ENCODE measurements at regions not wholly inside any gene's neighbourhood (a gene's known extent, or its start where the extent isn't known, plus 50 kb on each side); places are given as distances from the start of the nearest gene placed in this dataset.
"Not testable (repeated sequence)": the region's sequence is repeated elsewhere in the genome, so short reads cannot be mapped to it uniquely, and the experiment has no call there.

DNA sequence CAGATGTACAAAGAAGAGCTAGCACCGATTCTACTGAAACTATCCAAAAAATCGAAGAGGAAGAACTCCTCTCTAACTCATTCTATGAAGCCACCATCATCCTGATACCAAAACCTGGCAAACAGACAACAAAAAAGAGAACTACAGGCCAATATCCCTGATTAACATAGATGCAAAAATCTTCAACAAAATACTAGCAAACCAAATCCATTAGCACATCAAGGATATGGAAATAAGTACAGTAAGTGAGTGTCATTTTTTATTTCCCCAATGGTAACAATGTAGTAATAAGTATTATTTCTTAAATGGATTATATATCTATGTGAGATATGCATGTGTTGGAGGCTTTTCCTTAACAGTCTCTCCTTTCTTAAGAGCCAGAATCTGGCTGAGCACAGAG, 134.5 kb upstream of the SMLR1 start:
- DNase-seq (no peak), ATAC-seq (no peak)
- intact Hi-C loops (cut with micrococcal nuclease) = no loop called here

DNA sequence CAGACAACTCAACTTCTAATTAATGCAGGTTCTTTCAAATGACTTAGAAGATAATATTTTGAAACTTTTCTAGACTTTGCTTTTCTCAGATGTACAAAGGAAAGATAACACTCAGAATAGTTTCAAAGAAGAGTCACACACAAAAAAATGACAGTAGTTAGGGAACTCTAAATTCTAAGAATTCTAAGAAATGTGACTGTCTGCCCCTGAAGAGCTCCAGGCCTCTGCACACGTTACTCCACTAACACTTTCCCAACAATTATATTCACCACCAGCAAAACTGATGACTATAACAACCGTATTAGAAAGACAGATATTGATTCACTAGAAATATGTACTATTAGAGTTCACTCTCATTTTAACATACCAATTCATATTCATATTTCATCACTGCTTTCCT, 133.3 kb upstream of the SMLR1 start:
- ATAC-seq (no peak), DNase-seq (no peak)
- intact Hi-C loops (cut with micrococcal nuclease) = no loop called here

DNA sequence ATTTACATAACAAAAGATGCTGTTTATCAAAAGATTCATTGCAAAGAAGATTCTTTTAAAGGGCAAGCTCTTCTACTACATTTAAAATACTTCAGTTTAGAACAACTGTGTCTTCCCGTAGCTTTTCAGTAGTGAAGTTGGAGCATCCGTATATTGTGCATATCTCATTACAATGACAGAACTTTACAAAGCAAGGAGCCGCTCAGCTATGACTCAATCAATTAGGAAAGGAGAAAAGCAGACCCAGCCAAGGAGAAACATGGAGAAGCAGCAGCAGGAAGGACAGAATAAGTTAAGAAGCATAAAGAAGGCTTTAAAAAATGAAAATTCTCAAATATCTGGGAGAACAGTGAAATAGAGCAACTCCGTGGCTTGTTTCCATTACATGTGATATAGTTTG, 132.6 kb upstream of the SMLR1 start:
- intact Hi-C loops (cut with micrococcal nuclease) = no loop called here
- ATAC-seq = no peak
- no peak for DNase-seq

DNA sequence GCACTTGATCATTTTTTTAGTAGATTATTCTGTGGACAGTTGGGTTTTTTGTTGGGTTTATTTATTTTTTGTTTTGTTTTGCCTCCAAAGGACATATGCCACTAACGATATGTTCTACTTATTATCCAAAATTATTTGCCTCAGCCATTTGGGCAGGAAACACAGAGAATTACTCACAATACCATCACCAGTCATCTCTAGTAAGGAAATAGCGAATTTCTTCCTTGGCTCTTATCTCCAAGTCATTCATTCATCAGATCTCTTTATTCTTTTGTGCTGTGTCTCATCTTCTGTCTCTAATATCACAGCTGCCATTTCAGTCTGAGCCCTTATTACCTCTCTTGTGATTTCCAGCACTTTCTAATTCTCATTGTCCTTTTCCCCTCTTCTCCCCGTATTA, 130.4 kb upstream of the SMLR1 start:
- no peak for DNase-seq
- no peak for ATAC-seq
- intact Hi-C loops (cut with micrococcal nuclease) = no loop called here

DNA sequence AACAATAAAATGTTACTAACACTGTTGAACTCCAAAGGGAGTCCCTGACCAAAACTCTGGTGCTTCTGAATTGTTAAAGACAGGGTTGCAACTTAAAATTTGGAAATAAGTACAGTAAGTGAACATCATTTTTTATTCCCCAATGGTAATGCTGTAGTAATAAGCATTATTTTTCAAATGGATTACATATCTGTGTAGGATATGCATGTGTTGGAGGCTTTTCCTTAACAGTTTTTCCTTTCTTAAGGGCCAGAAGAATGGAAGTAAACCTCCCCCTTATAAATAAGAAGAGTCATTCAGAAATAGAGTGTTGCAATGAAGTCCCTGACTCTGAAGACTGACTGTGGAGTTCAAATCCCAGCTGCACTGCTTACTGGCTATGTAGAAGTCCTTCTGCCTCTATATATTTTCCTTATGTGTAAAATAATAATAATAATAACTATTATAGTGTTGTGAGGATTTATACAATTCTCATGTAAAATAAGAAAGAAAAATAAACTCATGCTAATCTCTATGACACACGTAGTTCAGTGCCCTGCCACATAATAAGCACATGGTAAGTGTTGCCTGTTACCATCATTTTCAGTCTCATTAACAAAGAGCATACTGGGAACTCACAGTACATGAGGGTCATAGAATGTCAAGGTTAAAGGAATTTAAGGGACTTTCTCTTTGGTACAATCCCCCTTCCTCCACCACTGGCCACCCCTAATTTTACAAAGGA, 129.8 kb upstream of the SMLR1 start:
- intact Hi-C loops (cut with micrococcal nuclease) = no loop called here
- ATAC-seq (no peak), DNase-seq (no peak)

DNA sequence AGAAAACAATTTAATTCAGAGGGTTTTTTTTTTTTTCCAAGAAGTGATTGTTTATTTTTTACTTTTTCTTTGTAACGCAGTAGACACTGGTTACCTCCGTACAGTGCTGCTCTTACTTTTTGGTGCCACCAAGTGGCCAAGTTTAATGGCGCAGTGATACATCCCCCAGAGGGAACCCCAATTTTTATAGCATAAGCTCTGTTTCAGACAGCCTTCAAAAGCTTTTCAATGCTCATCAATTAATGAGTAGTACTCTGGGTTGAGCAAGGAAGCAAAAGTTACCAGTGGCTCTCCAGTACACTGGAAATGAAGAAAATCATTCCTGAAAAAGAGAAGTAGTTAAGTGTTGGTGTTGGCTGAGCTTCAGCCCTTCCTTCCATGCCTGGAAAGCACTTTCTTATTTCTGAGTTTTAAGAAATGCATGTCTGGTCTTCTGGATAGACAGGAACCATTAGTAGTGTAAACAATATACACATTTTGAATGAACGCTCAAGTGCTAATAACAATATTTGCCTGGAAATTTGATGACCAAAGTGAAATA, 129.1 kb upstream of the SMLR1 start:
- DNase-seq = no peak

DNA sequence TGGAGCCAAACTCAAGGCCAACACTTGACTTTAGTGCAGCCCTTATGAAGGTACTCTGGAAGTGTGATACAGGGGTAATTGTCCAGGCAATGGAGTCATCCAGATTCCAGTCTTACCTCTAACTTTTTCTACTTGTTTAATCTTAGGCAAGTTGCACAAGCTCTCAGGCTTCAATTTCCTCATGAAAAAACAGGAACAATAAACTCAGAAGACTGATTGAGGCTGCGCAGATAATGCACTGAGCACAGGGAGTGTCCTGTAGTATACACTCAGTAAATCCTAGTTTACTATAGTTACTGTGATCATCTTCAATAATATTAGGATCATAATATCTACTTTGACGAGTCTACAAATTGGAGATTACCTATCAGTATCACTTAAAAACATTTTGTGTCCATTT, 127.5 kb upstream of the SMLR1 start:
- no peak for DNase-seq
- intact Hi-C loops (cut with micrococcal nuclease) = no loop called here
- ATAC-seq = no peak

More for the DNA sequence above, 129.1 kb upstream of the SMLR1 start:
- intact Hi-C loops (cut with micrococcal nuclease) = no loop called here
- ATAC-seq = peak; percentile 53

DNA sequence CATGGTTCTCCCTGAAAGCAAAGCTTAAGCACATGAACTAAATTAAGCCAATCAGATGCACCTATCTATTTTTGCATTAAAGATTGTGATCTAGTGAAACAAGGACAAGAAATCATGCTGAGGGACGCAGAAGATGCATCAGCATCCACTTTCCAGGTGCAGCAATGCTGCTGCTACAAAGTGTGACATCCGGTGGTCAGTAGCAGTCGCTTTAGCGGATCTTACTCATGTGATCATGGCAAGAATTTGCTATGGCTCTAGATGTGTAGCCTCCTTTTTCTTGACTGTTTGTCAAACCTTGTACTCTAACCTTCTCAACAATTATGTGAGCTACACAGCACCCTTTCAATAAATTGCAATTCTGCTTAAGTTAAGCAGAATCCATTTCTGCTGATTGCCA, 126.8 kb upstream of the SMLR1 start:
- no peak for ATAC-seq
- intact Hi-C loops (cut with micrococcal nuclease) = no loop called here
- DNase-seq = no peak

DNA sequence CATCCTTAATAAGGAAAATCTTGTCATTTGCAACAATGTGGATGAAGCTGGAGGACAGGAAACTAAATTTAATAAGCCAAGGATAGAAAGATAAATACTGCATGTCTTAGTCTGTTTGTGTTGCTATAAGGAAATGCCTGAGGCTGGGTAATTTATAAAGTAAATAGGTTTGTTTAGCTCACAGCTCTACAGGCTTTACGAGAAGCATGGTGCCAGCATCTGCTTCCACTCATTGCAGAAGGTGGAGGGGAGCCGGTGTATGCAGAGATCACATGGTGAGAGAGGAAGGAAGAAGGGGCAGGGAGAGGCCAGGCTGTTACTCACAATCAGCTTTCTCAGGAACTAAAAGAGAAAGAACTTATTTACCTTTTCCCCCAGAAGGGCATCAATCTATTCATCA, 118.9 kb upstream of the SMLR1 start:
- ATAC-seq (no peak), DNase-seq (no peak)
- intact Hi-C loops (cut with micrococcal nuclease) = no loop called here

DNA sequence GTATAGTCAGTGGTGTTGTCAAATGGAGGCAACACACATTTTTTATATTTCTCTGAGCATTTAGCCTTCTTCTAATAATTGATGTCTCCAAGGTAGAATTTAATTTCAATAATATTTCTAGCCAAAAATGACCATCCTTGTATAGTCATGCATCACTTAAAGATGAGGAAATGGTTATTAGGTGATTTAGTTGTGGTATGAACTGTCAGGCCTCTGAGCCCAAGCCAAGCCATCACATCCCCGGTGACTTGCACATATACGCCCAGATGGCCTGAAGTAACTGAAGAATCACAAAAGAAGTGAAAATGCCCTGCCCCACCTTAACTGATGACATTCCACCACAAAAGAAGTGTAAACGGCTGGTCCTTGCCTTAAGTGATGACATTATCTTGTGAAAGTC, 115.6 kb upstream of the SMLR1 start:
- ATAC-seq; DNase-seq; intact Hi-C loops (cut with micrococcal nuclease): not testable (repeated sequence)

DNA sequence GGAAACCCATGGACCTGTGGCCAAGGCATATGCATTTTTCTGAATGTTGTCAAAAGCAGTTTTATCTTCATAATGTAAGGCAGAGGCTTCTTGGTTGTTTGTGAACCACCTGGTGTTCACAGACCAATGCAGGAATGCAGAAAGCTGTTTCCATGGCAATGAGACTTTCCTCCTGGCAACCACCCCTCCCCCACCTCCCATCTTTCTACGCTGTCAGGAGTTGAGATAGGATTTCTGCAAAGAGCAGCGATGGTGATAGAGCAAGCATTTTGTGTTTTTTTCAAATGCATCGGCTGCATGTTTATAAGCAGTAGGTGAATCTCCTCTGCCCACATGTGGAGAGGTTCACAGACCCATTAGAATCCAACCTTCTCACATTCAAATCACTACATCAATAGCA, 114.1 kb upstream of the SMLR1 start:
- intact Hi-C loops (cut with micrococcal nuclease) = no loop called here
- DNase-seq = no peak
- no peak for ATAC-seq

DNA sequence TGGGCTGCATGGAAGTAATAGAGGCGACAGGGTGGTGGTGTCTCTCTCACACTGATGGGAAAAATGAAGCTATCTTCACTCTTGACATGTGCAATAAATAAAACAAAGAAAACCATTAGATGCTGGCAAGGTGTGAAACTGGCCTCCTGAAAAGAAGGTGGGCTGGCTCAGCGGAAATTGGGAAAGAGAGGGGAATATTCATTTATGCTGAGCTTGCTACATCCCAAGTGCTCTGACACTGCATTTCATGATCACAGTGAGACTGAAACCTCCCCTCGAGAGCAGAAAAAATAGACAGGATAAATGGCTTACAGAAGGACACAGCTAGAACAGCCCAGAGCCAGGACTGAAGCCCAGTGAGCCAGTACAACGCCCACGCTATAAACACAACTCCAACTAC, 112.1 kb upstream of the SMLR1 start:
- intact Hi-C loops (cut with micrococcal nuclease) = no loop called here
- no peak for ATAC-seq
- DNase-seq = no peak

DNA sequence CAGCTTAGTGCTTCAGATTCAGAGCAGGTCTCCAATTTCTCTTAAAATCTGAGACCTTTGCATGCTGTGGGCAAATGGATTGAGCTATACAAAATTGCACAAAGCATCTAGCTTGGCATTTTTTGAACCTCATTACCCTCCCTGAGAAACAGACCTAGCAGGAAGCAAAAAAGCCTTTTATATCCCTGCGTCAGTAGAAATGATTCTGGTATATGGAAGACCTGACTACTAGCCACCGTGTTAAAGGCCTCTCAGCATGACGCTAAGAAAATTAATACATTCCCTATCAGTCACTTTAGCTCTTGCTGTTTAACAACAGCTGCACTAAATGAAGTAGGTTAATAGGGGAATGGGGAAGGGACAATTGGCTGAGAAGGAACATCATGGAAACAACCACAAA, 110.7 kb upstream of the SMLR1 start:
- no peak for DNase-seq
- intact Hi-C loops (cut with micrococcal nuclease) = no loop called here
- no peak for ATAC-seq

DNA sequence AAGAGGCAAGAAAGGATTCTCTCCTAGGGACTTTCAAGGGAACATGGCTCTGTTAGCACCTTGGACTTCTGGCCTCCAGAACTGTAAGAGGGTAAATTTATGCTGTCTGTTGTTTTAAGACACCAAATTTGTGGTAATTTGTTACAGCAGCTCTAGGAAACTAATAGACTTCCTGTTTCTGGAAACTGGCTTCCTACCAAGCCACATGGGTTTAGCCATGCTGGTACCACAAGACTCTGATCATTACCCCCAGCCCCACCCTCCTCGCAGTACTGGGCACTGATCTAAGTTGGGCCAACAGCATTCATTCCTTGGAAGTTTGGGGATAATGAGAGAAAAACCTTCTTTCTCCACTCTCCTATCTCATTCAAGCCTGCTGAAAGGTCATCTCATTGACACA, 109.5 kb upstream of the SMLR1 start:
- ATAC-seq (no peak), DNase-seq (no peak)
- intact Hi-C loops (cut with micrococcal nuclease) = no loop called here

DNA sequence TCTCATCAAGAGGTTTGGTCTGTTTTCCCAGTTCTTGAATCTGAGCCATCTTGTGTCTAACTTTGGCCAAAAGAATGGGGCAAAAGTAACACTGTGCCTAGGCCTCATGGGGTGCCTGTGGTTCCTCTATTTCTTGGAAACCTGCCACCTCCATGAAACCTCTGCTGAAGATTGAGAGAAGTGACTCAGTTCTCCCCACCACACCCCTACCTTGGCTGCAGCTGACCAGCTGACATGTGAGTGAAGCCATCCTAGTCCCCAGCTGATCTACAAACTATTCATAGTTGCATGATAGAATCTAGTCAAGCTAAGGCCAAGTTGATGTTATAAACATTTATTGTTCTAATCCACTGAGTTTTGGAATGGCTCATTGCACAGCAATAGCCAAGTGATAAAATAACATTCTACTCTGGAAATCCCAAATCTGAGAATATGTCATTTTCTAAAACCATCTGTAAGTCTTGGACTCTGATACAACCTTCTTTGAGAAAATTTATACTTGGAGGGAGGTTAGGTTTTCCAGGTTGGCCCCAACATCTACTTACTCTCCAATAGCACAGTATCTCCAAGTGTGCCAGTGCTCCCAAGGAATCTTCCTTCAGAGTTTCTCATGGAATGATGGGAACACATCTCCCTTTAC, 107.0 kb upstream of the SMLR1 start:
- no peak for ATAC-seq
- intact Hi-C loops (cut with micrococcal nuclease) = no loop called here
- DNase-seq = no peak

DNA sequence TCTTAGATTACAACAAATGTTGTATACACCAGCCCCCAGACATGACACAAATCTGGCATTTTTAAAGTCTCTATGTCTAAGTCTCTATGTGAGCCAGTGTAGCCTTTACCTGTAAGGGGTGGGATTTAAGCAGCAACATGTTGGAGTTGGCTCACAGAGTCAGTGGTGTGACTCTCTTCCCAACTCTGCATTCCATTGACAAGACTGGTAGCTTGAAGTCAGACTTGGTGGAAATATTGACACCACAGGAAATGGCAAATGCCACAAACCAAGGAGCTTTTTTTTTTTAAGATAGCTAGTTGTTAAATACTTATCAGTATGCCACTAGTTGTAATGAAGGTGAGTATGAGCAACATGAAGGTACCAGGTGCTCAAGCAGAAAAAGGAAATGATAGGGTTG, 103.1 kb upstream of the SMLR1 start:
- no peak for DNase-seq
- intact Hi-C loops (cut with micrococcal nuclease) = no loop called here
- no peak for ATAC-seq

DNA sequence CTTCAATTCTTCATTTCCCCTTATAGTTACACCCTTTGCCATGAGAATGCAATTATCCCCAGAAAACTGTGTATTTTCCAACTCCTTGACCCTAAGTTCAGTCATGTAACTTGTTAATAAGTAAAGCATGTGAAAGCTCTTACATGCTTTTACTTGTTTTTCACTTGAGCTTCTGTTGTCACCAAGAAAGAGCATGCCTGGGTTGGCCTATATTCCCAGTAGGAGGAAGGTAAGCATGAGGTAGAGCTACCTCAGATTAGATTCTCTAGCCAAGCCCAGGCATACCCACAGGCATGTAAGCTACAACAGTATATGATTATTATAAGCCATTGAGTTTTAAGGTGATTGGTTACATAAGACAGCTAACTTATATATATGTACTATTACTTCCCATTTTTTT, 101.7 kb upstream of the SMLR1 start:
- intact Hi-C loops (cut with micrococcal nuclease) = no loop called here
- DNase-seq (no peak), ATAC-seq (no peak)

DNA sequence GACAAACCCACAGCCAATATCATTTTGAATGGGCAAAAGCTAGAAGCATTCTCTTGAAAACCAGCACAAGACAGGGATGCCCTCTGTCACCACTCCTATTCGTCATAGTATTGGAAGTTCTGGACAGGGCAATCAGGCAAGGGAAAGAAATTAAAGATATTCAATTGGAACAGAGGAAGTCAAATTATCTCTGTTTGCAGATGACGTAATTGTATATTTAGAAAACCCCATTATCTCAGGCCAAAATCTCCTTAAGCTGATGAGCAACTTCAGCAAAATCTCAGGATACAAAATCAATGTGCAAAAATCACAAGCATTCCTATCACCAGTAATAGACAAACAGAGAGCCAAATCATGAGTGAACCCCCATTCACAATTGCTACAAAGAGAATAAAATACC, 99.1 kb upstream of the SMLR1 start:
- DNase-seq; ATAC-seq; intact Hi-C loops (cut with micrococcal nuclease): not testable (repeated sequence)

DNA sequence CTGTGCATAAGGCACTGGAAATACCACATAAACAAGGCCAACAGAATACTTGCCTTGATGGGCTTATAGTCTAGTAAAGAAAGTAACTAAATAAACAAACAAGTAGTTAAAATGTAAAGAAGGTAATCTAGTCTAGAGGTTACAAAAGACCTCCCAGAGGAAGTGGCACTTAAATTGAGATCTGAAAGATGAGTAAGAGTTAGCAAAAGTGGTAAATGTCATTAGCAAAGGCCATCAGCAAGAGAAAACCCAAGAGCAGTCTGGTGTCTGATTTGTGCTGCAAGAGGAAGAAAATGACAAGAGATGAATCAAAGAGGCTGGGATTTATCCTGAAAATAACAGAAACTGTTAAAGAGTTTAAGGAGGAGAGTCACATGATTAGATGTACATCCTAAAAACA, 96.6 kb upstream of the SMLR1 start:
- ATAC-seq = no peak
- no peak for DNase-seq
- intact Hi-C loops (cut with micrococcal nuclease) = no loop called here

DNA sequence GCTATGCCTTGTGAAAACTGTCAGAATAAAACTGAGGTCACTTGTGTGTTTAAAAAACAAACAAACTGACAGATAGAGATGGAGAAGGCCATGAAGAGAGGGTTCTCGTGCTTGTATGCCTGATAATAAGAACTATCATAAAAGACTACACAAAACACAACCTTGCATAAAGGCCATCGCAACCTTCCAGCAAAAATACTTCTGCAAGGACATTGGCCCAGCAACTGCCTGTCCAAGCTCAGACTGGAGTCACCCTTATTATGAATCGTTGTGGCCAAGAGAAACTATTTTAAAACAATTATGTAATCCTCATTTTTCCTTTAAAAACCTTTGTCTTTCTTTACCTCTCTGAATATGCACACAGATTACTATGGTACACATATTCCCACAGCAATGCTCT, 93.0 kb upstream of the SMLR1 start:
- intact Hi-C loops (cut with micrococcal nuclease) = no loop called here
- DNase-seq (no peak), ATAC-seq (no peak)

DNA sequence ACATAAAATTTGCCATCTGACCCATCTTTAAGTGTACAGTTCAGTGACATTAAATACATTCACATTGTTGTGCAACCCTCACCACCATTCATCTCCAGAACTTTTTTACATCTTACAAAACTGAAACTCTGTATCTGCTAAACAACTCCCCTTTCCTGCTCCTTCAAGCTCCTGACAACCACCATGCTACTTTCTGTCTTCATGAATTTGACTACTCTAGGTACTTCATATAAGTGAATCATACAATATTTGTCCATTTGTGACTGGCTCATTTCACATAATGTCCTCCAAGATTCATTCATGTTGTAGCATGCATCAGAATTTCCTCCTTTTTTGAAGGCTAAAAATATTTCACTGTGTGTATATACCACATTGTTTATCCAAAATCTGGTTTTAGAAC, 86.9 kb upstream of the SMLR1 start:
- DNase-seq = no peak
- no peak for ATAC-seq
- intact Hi-C loops (cut with micrococcal nuclease) = no loop called here

Measured in left ventricle myocardium superior (tissue), 1 donor.